ENCODE measurements at regions not wholly inside any gene's neighbourhood (a gene's known extent, or its start where the extent isn't known, plus 50 kb on each side); places are given as distances from the start of the nearest gene placed in this dataset.

DNA sequence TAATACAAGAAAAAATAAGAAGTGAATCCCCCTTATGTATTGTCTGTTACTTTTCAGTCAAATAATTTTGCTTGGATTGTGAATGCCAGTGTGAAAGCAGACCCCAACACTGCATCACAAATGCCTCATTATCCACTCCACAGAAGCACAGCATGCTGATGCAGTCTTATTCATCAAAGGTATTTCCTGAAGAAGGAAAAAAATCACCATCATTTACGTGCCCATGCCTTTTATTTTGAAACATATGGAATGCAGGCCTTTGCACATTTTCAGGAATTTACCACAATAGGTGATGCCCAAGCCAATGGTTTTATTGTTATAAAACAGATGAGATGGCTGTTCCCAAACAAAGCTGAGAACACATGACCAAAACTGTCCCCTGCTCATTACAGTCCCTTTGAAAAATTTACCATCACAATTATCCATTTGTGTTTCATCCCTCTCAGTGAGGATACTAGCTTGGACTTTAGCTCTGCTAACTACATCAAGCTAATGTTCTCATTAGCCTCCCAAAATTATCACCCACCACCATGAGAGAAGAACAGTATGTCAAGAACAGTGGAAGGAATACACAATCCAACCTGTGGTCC, 180.6 kb upstream of the HTR1E start:
- CTCF ChIA-PET: no interaction called here
- intact Hi-C loops (cut with micrococcal nuclease): no loop called here
- no CpG with 5 or more reads among the region's 1 CpG for WGBS (ENCODE audit: insufficient coverage)

DNA sequence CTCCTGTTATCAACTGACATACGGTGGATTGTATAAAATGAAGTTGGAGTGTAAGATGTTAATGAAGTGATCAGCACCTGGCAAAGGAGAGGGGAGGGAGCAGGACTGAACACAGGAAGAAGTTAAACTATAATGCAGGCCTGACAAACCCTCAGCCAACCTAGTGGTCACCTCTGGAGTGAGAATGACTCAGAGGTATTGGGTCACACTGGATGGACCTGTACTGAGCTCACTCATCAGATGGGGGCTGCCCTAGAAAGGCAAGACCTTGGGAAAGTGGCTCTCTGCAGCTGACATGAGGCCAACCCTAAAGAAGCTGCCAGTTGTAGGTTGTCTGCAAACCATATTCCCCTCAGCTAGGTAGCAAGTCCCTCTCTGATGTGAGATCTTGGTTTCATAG, 193.3 kb upstream of the HTR1E start:
- no peaks in the 10 kb centered on the region for H3K9me3 ChIP-seq (ENCODE audit: control extremely low read depth in 1 of 3, control insufficient read depth in 2 of 3, insufficient read depth in 1 of 3, low read length in 2 of 3)
- no peaks in the 10 kb centered on the region for H3K36me3 ChIP-seq (replicated peaks in 1 of 2; ENCODE audit: control extremely low read depth in 1 of 2, control insufficient read depth in 1 of 2, extremely low read depth in 1 of 2, insufficient read depth in 2 of 2, low read length in 1 of 2)
- Mint-ChIP-seq H3K4me1 (no peaks in the 10 kb centered on the region), H3K4me3 (no peak overlapping the region), H3K27me3 (no peaks in the 10 kb centered on the region), H3K27ac (no peak overlapping the region), H3K9me3 (ENCODE audit: insufficient read depth) (no peaks in the 10 kb centered on the region)
- no CpG with 5 or more reads among the region's 1 CpG for WGBS (ENCODE audit: insufficient coverage)
- no peaks in the 10 kb centered on the region for H4K20me1 ChIP-seq (ENCODE audit: control insufficient read depth, insufficient read depth, low read length, poor library complexity, severe bottlenecking)
- no peaks in the 10 kb centered on the region for H3K79me2 ChIP-seq (ENCODE audit: control insufficient read depth, insufficient read depth, low read length)
- no peak for TF ChIP-seq EZH2 (IDR thresholded peaks at IDR 0.05; ENCODE audit: borderline replicate concordance, insufficient read depth, low read depth, low read length, poor library complexity, severe bottlenecking)
- TF ChIP-seq, protein P1, sequence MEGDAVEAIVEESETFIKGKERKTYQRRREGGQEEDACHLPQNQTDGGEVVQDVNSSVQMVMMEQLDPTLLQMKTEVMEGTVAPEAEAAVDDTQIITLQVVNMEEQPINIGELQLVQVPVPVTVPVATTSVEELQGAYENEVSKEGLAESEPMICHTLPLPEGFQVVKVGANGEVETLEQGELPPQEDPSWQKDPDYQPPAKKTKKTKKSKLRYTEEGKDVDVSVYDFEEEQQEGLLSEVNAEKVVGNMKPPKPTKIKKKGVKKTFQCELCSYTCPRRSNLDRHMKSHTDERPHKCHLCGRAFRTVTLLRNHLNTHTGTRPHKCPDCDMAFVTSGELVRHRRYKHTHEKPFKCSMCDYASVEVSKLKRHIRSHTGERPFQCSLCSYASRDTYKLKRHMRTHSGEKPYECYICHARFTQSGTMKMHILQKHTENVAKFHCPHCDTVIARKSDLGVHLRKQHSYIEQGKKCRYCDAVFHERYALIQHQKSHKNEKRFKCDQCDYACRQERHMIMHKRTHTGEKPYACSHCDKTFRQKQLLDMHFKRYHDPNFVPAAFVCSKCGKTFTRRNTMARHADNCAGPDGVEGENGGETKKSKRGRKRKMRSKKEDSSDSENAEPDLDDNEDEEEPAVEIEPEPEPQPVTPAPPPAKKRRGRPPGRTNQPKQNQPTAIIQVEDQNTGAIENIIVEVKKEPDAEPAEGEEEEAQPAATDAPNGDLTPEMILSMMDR (IDR thresholded peaks at IDR 0.05): no peak
- ChIA-PET CTCF (no interaction called here), POLR2A (no interaction called here)
- no peak overlapping the region for H2AFZ ChIP-seq (ENCODE audit: insufficient read depth, low read depth, low read length, poor library complexity, severe bottlenecking)
- intact Hi-C loops (cut with micrococcal nuclease): no loop called here
- H3K9ac ChIP-seq (ENCODE audit: low read length): no peak overlapping the region
- H3K4me1 ChIP-seq (ENCODE audit: control insufficient read depth in 2 of 2, insufficient read depth in 2 of 2, low read length in 2 of 2): no peaks in the 10 kb centered on the region
- no peak overlapping the region for H3K27ac ChIP-seq (ENCODE audit: low read length in 2 of 2)
- no peak overlapping the region for H3K4me2 ChIP-seq (replicated peaks; ENCODE audit: low read depth, low read length, poor library complexity, severe bottlenecking)
- ATAC-seq (ENCODE audit: low read depth) (no peak), DNase-seq (no peak)
- H3K27me3 ChIP-seq (replicated peaks in 1 of 4; ENCODE audit: control extremely low read depth in 1 of 4, control insufficient read depth in 3 of 4, insufficient read depth in 4 of 4, low read length in 3 of 4): no peaks in the 10 kb centered on the region
- no peak overlapping the region for H3K4me3 ChIP-seq (ENCODE audit: control extremely low read depth in 1 of 5, extremely low read depth in 1 of 5, insufficient read depth in 1 of 5, low read depth in 2 of 5, low read length in 4 of 5)

More for the DNA sequence above, 180.6 kb upstream of the HTR1E start:
- H3K36me3 ChIP-seq (replicated peaks in 1 of 2; ENCODE audit: control extremely low read depth in 1 of 2, control insufficient read depth in 1 of 2, extremely low read depth in 1 of 2, insufficient read depth in 2 of 2, low read length in 1 of 2): no peaks in the 10 kb centered on the region
- H3K4me3 Mint-ChIP-seq: no peak overlapping the region
- DNase-seq: no peak
- H4K20me1 ChIP-seq (ENCODE audit: control insufficient read depth, insufficient read depth, low read length, poor library complexity, severe bottlenecking): no peaks in the 10 kb centered on the region
- no peak overlapping the region for H3K27ac Mint-ChIP-seq
- no peak overlapping the region for H3K4me2 ChIP-seq (replicated peaks; ENCODE audit: low read depth, low read length, poor library complexity, severe bottlenecking)
- TF ChIP-seq, protein P1 (IDR thresholded peaks at IDR 0.05): no peak
- no peak for TF ChIP-seq EZH2 (IDR thresholded peaks at IDR 0.05; ENCODE audit: borderline replicate concordance, insufficient read depth, low read depth, low read length, poor library complexity, severe bottlenecking)
- POLR2A ChIA-PET: no interaction called here
- no peaks in the 10 kb centered on the region for H3K79me2 ChIP-seq (ENCODE audit: control insufficient read depth, insufficient read depth, low read length)
- no peak for ATAC-seq (ENCODE audit: low read depth)
- H3K4me3 ChIP-seq (ENCODE audit: control extremely low read depth in 1 of 5, extremely low read depth in 1 of 5, insufficient read depth in 1 of 5, low read depth in 2 of 5, low read length in 4 of 5): no peak overlapping the region
- H3K27ac ChIP-seq (ENCODE audit: low read length in 2 of 2): no peak overlapping the region
- H3K4me1 Mint-ChIP-seq: no peaks in the 10 kb centered on the region
- H3K9me3 ChIP-seq (ENCODE audit: control extremely low read depth in 1 of 3, control insufficient read depth in 2 of 3, insufficient read depth in 1 of 3, low read length in 2 of 3): peaks cover 0 to 11% (median 11%) of the 10 kb centered on the region in 3 donors
- no peaks in the 10 kb centered on the region for H3K4me1 ChIP-seq (ENCODE audit: control insufficient read depth in 2 of 2, insufficient read depth in 2 of 2, low read length in 2 of 2)
- H3K9ac ChIP-seq (ENCODE audit: low read length): no peak overlapping the region
- H3K27me3 Mint-ChIP-seq: no peaks in the 10 kb centered on the region
- no peaks in the 10 kb centered on the region for H3K27me3 ChIP-seq (replicated peaks in 1 of 4; ENCODE audit: control extremely low read depth in 1 of 4, control insufficient read depth in 3 of 4, insufficient read depth in 4 of 4, low read length in 3 of 4)
- no peak overlapping the region for H2AFZ ChIP-seq (ENCODE audit: insufficient read depth, low read depth, low read length, poor library complexity, severe bottlenecking)
- peaks cover 3% of the 10 kb centered on the region for H3K9me3 Mint-ChIP-seq (ENCODE audit: insufficient read depth)
